ENCODE measurements at regions not wholly inside any gene's neighbourhood (a gene's known extent, or its start where the extent isn't known, plus 50 kb on each side); places are given as distances from the start of the nearest gene placed in this dataset.

DNA sequence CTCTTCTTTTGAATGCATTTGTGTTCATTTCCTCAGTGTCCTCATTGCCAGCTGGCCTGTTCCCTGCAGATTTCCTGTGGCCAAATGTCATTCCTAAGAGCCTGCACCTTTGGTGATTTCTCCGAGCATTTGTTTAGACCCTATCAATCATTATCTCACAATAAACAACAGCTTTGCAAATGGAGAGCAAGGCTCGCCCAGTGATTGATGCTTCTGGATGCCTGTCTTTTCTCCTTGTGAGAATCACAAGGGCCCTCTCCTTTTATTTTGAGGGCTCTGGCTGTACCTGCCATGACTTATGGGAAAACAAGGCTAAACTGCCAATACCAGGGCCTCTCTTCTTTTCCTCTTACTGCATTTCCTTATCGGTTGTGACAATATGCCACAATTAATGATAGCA, 1454.4 kb upstream of the CELF4 start (continued):
- TF ChIP-seq, protein P1, sequence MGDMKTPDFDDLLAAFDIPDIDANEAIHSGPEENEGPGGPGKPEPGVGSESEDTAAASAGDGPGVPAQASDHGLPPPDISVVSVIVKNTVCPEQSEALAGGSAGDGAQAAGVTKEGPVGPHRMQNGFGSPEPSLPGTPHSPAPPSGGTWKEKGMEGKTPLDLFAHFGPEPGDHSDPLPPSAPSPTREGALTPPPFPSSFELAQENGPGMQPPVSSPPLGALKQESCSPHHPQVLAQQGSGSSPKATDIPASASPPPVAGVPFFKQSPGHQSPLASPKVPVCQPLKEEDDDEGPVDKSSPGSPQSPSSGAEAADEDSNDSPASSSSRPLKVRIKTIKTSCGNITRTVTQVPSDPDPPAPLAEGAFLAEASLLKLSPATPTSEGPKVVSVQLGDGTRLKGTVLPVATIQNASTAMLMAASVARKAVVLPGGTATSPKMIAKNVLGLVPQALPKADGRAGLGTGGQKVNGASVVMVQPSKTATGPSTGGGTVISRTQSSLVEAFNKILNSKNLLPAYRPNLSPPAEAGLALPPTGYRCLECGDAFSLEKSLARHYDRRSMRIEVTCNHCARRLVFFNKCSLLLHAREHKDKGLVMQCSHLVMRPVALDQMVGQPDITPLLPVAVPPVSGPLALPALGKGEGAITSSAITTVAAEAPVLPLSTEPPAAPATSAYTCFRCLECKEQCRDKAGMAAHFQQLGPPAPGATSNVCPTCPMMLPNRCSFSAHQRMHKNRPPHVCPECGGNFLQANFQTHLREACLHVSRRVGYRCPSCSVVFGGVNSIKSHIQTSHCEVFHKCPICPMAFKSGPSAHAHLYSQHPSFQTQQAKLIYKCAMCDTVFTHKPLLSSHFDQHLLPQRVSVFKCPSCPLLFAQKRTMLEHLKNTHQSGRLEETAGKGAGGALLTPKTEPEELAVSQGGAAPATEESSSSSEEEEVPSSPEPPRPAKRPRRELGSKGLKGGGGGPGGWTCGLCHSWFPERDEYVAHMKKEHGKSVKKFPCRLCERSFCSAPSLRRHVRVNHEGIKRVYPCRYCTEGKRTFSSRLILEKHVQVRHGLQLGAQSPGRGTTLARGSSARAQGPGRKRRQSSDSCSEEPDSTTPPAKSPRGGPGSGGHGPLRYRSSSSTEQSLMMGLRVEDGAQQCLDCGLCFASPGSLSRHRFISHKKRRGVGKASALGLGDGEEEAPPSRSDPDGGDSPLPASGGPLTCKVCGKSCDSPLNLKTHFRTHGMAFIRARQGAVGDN (IDR thresholded peaks at IDR 0.05): no peak
- TF ChIP-seq IRF4 (IDR thresholded peaks at IDR 0.05; ENCODE audit: low read depth, low read length): no peak
- TF ChIP-seq FOS (IDR thresholded peaks at IDR 0.05; ENCODE audit: borderline replicate concordance, extremely low read depth, insufficient read length): no peak
- TF ChIP-seq CEBPB (IDR thresholded peaks at IDR 0.05; ENCODE audit: borderline replicate concordance in 1 of 2, low read depth in 2 of 2, low read length in 2 of 2): no peak
- TF ChIP-seq, protein P2, sequence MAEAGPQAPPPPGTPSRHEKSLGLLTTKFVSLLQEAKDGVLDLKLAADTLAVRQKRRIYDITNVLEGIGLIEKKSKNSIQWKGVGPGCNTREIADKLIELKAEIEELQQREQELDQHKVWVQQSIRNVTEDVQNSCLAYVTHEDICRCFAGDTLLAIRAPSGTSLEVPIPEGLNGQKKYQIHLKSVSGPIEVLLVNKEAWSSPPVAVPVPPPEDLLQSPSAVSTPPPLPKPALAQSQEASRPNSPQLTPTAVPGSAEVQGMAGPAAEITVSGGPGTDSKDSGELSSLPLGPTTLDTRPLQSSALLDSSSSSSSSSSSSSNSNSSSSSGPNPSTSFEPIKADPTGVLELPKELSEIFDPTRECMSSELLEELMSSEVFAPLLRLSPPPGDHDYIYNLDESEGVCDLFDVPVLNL (IDR thresholded peaks at IDR 0.05; ENCODE audit: low read depth, low read length): no peak

DNA sequence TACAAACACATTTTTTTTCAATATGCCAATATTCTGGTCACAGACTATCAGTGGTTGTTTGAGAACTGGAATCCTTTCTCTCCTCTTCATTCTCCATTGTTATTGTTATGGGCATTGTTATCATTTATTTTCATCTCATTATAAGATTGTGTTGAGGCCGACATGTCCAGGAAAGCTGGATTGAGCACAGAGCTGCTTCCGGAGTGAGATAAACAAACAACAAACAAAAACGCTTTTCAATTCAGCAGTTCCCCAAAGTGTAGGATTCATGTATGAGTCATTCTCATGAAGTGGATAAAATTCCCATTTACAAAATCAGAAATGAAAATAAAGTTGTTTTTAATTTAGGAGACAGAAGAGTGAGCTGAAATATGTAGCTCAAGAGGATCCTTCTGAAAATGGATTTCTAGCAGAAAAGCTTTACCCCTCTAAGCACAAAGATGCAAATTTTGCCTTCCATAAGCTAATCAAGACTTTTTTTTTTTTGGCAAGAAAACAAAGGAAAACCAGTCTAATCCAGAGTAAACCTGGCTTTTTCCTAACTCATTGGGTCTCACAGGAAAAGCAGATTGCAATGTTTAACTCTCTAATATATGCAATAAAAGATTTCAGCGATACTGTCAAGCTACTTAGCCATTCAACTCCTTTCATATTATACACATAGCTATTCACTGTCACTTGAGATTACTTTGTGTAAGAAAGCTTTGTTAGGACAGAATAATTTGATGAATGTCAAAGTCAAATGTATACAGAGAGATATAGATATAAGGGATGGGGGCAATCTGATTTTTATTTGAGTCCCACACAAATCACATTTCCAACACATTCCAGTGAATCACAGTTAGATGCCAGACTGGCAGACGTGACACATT, 1441.7 kb upstream of the CELF4 start:
- CTCF ChIA-PET: no interaction called here
- WGBS (ENCODE audit: insufficient coverage, insufficient replicate concordance, low lambda C conversion rate, missing lambda C conversion rate): 21% methylated on average over 5 of the region's 5 CpGs

More for the DNA sequence above, 1441.7 kb upstream of the CELF4 start:
- DNase-seq (ENCODE audit: low read depth, low spot score) (no peak), FAIRE-seq (no peak), ATAC-seq (no peak)
- TF ChIP-seq CREB1 (IDR thresholded peaks at IDR 0.05; ENCODE audit: low read depth) (no peak), NFXL1 (IDR thresholded peaks at IDR 0.05; ENCODE audit: borderline replicate concordance) (no peak), CHD4 (IDR thresholded peaks at IDR 0.05) (no peak), MTA3 (IDR thresholded peaks at IDR 0.05; ENCODE audit: borderline replicate concordance, low read length) (no peak), ESRRA (IDR thresholded peaks at IDR 0.05; ENCODE audit: low read length) (no peak), RELA (IDR thresholded peaks at IDR 0.05; ENCODE audit: borderline replicate concordance, partially characterized antibody) (no peak), IRF4 (IDR thresholded peaks at IDR 0.05; ENCODE audit: low read depth, low read length) (no peak), SIN3A (IDR thresholded peaks at IDR 0.05; ENCODE audit: low read depth, low read length) (no peak)
- TF ChIP-seq, protein P3, sequence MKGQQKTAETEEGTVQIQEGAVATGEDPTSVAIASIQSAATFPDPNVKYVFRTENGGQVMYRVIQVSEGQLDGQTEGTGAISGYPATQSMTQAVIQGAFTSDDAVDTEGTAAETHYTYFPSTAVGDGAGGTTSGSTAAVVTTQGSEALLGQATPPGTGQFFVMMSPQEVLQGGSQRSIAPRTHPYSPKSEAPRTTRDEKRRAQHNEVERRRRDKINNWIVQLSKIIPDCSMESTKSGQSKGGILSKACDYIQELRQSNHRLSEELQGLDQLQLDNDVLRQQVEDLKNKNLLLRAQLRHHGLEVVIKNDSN (IDR thresholded peaks at IDR 0.05; ENCODE audit: borderline replicate concordance, extremely low read length, insufficient read depth, low read depth, low read length): no peak
- TF ChIP-seq, protein P4, sequence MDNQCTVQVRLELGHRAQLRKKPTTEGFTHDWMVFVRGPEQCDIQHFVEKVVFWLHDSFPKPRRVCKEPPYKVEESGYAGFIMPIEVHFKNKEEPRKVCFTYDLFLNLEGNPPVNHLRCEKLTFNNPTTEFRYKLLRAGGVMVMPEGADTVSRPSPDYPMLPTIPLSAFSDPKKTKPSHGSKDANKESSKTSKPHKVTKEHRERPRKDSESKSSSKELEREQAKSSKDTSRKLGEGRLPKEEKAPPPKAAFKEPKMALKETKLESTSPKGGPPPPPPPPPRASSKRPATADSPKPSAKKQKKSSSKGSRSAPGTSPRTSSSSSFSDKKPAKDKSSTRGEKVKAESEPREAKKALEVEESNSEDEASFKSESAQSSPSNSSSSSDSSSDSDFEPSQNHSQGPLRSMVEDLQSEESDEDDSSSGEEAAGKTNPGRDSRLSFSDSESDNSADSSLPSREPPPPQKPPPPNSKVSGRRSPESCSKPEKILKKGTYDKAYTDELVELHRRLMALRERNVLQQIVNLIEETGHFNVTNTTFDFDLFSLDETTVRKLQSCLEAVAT (IDR thresholded peaks at IDR 0.05): no peak
- Histone ChIP-seq H3K27me3 (replicated peaks in 1 of 2; ENCODE audit: control insufficient read depth in 2 of 2, insufficient read depth in 2 of 2, low read length in 1 of 2) (no peaks in the 10 kb centered on the region), H3K4me2 (ENCODE audit: control insufficient read depth, insufficient read depth) (no peak overlapping the region), H3K27ac (ENCODE audit: control insufficient read depth, insufficient read depth) (no peak overlapping the region), H4K20me1 (ENCODE audit: control insufficient read depth, insufficient read depth) (no peaks in the 10 kb centered on the region), H3K36me3 (ENCODE audit: control insufficient read depth in 2 of 2, insufficient read depth in 2 of 2, low read length in 1 of 2) (no peaks in the 10 kb centered on the region), H3K4me1 (ENCODE audit: control insufficient read depth, insufficient read depth, low read length) (no peaks in the 10 kb centered on the region), H3K9me3 (replicated peaks; ENCODE audit: control insufficient read depth, insufficient read depth, low read length) (no peaks in the 10 kb centered on the region), H3K4me3 (no peak overlapping the region), H2AFZ (ENCODE audit: control insufficient read depth, low read depth, low read length) (no peak overlapping the region), H3K9ac (ENCODE audit: control insufficient read depth, insufficient read depth, low read length) (no peak overlapping the region), H3K79me2 (ENCODE audit: control insufficient read depth, insufficient read depth, low read length) (no peaks in the 10 kb centered on the region)
- intact Hi-C loops (cut with micrococcal nuclease; ENCODE audit: unreplicated experiment) (no loop called here), in situ Hi-C loops (cut with MboI) (no loop called here)
- ChIA-PET POLR2A (no interaction called here), RAD21 (ENCODE audit: unreplicated experiment) (no interaction called here), SMC1A (ENCODE audit: uncharacterized antibody, unreplicated experiment) (no interaction called here)
- no TSS peak for BruUV-seq (replicated peaks)

Data from GM12878 (cell line).